GM04504 (cell line): ENCODE measurements at regions not wholly inside any gene's neighbourhood (a gene's known extent, or its start where the extent isn't known, plus 50 kb on each side); places are given as distances from the start of the nearest gene placed in this dataset.

Experiments
- DNase-seq: peaks from one replicate; pipeline ENCODE4 v3.0.0-alpha.2; 2012; ENCODE audit warnings: low read depth

DNA sequence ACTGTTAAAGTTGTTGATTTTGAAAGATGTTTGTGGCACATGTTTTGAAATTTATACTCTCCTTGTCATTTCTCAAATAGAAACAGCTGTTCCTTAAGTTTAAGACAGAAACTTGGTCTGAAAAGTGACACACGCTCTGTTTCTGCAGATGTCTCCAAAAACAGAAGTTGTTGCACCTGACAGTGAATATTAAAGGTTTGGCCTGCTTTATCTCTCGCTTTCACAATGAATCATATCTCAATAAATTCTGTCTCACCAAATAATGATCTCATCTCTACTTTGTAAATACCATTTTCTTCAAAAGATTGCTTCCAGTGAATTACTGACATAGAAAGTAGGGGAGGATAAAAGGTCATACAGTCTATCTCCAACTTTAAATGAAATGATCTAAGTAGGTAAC, 294.9 kb upstream of the SYT4 start:
- no peak for DNase-seq

DNA sequence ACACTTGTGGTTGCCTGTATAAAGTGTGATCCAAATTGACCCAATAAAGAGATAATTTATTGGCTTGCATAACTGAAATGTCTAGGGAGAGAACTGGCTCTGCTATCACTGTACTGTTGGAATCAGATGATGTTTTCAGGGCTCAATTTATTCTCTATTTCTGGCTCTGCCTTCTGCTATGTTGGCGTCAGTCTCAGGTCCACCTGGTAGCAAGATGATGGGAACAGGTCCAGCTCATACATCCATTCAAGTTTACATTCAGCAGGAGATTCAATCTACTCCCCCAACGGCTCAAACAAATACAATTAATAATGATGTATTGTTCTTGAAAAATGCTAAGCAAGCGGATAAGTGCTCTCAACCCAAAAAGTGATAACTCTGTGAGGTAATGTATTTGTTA, 297.7 kb upstream of the SYT4 start:
- no peak for DNase-seq

DNA sequence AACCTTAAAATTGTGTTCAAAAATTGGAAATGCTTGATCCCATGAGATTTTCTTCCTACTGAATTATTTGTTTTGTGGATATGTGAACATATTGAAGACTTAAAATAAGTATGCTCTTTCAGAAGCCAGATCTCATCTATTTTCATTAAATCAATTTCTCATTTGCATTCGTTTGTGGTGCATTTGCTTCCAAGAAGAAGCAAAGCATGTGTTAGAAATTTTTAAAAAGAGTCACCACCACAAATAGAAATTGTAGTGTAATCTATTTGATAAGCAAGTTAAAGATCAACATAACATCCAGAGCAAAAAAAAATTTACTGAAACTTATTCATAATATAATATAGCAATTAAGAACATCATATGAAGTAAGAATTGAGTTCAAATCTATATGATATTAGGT, 300.9 kb upstream of the SYT4 start:
- DNase-seq: no peak

DNA sequence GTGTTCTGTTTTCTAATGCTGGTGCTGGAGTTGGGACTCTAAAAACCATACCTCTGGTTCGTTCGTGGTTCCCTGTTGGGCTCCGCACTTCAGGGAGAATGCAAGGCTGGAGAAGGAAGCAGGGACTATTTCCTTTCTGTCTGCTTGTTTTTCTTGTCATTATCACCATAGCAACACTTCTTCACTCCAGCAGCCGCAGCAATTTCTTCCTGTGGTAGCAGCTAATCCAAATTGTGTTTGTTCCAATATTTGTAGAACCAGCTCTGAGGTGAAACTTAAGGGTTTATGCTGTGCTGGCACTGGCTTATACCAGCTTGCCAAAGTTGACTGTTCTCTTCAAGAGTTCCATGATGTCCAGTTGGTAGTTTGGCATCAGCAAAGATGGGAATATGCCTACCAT, 301.4 kb upstream of the SYT4 start:
- no peak for DNase-seq

DNA sequence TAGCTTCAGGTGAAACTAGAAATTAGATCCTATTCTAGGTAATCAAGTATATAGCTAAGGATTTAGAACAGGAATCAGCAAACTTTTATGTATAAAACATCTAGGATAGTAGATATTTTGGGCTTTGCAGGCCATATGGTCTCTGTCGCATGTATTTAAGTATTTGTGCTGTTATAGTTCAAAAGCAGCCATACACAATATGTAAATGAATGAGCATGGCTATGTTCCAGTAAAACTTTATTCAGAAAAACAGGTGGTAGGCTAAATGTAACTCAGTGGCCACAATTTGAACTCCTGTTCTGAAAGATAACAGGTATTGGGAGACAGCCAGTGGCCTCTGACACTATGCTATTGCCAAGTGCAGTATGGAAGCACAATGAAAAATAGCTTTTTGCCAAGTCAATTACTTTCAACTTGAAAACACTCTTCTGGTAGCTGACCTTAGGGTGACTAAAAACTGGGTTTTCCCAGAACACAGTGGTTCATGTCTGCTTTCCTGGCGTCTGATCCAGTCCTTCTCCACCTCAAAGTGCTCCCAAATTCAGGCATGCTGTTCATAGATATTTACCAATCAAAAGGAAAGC, 304.7 kb upstream of the SYT4 start:
- DNase-seq: no peak

DNA sequence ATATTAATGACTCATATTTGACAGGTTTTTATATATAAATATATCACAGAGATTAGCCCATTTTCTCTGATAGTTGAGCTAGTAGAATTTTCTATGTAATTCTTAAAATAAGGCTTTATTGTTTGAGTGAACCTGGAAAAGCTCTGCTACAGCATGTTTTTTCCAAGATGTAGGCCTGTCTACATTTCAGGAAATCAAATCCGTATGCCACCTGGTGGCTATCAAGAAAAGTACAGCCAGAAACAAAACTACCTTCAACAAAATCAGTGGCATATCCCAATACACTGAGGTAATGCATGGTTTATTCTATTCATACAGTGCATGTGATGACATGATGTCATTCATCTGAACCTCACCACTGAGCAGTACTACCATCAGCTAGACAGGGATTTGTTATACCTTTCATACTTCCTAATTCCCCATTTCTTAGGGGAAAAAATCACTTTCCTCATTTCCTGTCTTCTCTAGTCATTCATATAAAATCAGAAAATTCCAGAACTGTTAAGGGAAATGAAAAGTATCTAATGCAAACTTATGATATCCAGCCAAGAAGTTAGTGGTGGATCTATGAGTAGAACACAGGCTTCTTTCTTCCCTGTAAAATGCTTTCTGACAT, 310.4 kb upstream of the SYT4 start:
- no peak for DNase-seq

DNA sequence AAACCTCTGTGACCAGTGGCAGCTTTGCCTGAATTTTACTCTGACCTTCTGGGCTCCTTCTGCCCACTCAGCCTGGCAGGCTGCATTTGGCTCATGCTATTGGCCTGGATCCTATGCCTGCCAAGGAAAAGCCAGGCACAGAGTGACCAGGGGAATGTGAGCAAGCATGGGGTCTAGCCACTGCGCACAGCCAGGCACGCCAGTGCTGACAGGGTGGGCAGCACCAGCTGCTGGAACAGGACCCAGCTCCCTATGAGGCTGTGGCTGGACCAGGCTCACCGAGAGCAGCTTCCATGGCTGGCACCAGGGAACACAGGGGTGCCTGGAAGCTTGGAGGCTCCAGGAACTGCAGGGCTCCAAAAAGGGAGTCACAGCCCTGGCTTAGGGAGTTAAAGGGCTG, 311.5 kb upstream of the SYT4 start:
- no peak for DNase-seq

DNA sequence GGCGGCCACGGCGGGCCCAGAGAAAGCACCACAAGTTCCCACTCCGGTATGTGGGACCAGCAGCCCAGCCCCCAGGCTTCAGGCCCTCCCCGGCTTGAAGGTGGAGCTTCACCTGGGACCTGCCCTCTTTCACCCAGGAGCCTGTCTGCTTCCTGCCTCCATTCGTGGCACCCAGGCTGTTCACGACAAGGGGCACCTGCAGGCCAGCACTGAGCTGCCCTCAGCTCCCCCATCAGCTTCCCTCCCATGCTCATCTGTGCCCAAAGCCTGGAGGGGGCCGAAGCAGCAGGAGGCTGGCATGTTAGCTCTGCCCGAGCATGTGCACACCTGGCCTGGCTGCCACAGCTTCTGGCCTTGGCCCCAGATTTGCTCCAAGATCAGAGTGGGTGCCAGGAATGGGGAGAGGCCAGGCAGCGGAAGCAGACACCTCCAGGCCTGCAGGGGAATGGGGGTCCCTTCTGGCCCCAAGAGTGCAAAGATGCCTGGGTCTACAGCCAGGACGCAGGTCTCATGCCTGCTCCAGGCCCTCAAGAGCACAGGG, 312.4 kb upstream of the SYT4 start:
- no peak for DNase-seq

DNA sequence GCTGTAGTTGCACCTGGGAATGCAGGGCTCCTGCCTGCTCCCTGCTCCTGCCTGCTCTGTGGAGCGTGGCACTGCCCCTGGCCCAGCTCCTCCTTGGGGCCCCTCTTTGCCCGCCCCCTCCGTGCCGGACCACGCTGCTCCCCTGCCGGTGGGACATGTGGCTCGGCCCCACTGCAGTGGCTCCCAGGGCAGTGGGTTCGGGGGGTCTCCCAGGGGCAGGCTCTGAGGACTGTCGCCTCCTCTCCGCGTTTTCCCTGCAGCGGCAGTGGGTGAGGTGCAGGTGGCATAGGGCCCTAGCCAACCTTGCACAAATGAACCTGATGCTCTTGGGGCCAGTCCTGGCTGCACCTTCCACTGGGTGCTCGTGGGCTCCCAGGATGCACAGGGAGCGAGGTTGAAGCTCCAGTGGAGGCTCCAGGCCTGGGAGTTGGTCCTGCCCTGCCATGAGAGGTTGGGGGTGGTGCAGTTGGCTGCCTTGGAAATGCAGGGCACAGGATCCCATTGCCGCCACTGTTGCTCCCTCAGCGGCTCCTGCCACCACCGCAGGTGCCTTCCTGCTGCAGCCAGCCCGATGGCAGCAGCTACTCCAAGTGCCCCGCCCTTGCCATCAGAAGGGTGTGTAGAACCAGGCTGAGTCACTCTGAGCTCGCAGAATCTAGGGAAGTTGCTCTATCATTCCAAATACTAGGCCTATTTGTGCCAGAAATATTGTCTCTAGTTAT, 313.1 kb upstream of the SYT4 start:
- DNase-seq: no peak

DNA sequence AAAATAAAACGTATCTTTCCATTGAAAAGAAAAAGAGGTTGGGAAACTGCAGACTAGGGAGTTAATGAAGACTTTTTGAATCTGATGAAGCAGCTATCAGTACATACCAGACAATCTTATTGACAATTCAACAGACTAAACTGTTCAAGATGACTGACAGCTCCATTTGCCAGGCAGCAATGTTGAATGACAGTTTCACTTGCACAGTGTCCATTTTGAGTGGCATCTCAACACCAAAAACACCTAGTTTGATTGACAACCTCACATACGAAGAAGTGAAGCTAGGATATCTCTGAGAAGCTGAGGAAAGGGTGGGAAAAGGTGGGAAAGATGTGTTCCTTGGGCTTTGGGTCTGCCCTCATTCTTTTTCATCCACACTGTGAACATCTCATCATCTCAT, 315.0 kb upstream of the SYT4 start:
- DNase-seq: no peak

DNA sequence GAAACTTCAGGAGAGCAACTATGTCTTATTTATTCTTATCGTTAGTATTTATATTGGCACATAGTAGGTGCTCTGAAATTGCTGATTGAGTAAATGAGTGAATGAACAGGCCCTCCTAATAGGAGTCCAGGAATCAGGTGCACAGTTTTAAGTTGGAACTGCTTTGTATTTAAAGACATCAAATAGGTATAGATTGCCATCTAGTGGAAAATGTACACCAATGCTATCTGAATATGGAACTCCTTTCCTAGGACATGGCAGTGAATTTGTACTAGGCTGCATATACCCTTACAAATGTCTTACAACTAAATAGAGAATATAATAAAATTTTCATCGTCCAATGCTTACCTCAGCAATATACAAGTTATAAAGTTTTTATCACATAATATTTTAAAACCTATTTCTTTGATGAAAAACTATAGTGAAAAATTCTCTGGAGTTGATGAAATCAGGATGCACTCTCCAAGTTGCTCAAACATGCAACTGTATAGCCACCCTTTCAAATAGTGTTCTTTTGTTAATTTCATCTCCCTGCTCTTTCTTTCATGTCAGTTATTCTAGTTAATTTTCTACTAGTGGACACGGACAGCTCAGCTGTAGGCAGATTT, 318.9 kb upstream of the SYT4 start:
- peak; percentile 3 for DNase-seq

DNA sequence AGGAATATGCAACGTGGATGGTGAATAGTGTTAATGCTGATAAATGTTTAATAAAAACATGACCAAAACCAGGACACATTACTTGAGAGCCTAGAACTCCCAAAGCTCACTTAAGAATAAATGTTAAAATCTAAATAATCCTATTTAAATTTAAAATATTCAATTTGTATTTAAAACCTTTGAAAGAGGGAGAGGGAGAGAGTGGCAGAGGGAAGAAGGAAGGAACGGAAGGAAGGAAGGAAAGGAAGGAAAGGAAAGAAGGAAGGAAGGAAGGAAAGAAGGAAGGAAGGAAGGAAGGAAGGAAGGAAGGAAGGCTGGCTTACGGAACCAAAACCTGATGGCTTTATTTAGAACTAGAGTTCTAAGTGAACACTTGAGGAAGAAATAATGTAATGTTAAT, 324.1 kb upstream of the SYT4 start:
- no peak for DNase-seq

DNA sequence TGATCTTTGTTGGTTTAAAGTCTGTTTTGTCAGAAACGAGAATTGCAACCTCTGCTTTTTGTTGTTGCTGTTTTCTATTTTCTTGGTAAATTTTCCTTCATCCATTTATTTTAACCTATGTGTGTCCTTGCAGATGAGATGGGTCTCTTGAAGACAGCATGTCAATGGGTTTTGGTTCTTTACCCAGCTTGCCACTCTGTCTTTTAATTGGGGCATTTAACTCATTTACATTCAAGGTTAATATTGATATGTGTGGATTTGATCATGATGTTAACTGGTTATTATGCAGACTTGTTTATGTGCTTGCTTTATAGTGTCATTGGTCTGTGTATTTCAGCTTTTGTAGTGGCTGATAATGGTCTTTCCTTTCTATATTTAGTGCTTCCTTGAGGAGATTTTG, 327.9 kb upstream of the SYT4 start:
- DNase-seq: no peak

DNA sequence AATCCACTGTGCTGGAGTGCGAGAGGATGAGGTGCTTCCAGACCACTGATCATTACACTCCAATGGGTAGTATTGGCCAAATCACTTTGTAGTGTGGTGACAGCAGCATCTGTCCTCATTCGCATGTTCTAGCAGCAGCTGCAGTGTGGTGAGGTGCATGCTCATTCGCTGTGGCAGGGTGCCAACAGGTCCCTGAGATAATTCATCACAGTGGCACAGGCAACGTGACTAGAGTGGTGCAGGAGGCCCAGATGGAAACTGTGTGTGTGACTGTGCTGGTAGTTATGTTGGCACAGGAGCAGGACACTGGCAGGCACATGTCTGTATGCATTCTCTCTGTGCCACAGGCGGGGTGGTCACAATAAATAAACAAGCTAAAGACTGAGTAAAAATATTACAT, 329.5 kb upstream of the SYT4 start:
- DNase-seq: no peak

DNA sequence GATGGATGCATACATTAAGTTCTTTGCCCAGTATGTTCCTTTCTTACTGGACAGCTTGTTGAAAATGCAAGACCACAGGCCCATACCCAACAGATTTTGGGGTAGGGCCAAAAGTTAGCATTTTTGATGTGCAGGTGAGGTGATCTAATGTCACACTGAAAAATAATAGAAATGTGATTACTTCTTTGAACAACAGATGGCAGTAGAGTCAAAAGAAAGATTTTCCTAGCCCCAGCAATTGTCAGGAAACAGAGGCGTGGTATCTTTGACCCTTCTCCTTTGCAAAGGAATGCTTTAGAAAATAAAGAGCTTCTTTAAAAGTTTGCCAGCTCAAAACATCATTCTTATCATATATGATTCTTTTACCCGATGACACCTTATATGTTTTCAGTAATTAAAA, 343.6 kb upstream of the SYT4 start:
- DNase-seq: peak; percentile 4

DNA sequence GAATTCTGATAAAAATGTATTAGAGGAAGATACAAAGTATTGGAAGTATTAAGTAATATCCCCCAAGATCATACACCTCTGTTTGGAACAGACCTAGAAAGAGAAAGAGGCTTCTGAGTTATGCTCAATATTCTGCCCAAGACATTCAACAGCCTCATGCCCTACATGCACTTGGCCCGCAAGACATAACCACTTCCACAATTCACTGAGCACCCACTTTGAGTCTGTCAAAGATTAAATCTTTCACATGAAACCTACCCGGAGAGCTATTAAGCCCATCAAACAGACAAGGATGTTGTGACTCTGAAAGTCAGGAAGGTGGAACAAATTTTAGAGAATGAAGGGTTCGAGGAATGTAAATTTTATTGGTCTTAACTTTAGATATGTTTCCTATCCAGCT, 344.7 kb upstream of the SYT4 start:
- no peak for DNase-seq

DNA sequence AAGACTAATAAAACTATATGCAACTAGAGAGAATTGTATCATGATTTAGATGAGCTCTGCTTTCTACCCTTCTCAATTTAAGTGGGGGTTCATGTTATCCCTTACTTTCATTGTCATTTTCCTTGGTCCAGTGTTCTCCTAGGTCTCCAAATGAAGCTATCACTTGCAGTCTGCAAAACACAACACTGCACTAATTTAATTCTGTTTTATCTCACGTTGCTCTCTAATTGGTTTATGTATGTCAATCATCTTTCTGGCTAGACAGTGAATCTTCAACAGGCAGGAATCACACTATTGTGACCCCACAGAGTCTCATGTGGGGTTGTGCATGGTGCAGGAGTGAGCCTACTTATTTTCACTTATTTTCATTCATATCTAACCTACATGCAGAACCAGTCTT, 348.3 kb upstream of the SYT4 start:
- DNase-seq: no peak

DNA sequence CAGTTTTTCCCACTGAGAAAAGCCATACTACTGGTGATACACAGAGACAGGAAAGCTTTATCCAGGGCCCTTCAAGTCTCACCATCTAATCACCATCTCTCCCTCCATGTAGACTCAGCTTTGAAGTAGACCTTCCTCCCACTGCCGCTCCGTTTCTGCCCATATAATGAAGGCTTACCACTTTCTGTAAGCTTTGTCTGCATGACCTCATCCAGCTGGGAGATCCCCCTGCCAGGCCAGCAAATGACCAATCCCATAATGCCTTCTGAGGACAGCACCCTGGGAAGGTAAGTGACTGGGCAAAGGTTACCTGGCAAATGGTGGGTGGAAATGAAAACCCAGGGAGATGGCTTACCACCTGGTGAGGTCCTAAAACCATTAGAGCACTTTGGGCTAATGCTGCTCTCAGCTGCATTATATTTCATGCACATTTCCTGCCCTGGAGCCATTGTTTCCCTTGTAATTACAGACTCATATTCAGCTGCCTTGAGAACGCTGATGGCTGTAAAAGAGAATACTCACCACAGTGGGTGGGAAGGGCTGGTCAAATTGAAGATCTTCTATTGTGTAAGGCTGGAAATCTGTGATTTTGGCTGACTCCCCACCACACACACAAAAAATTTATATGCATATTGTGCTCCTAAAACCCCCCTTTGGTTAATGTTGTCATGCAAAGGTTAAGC, 350.7 kb upstream of the SYT4 start:
- no peak for DNase-seq

DNA sequence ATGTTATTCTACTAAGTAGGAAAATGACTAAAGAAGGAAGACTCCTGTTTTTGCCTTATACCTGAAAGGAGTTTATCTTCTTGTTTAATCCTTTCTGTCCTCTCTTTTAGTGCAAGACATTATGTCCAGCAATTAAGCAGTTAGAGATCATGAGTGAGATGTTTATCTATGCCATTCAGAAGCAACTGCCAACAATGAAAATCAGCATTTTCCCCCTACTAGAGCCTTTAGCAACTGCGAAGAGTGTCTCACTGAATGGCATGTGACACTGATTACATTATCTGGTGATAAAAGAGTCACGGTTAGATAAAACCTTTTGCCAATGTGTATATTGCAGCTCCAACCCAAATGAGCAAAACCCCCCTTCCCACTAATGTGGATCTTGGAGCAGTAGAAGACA, 357.7 kb upstream of the SYT4 start:
- no peak for DNase-seq

DNA sequence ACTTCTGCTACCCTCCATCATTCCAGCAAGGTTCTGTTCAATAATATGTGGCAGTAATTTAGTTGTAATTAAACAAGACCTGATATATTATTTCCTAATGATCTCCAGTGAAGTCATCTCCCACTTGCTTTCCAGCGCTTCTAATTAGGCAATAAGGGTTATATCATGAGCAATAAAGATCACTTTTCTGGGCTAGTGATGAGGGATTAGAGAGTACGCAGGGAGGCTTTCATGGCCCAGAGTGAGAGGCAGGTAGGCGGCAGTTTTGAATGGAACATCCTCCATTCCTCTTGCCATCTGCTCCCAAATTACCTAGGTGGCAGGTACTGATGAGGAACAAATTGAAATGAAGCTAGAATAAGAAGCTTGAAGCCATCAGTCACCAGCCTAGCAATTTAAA, 358.1 kb upstream of the SYT4 start:
- no peak for DNase-seq

DNA sequence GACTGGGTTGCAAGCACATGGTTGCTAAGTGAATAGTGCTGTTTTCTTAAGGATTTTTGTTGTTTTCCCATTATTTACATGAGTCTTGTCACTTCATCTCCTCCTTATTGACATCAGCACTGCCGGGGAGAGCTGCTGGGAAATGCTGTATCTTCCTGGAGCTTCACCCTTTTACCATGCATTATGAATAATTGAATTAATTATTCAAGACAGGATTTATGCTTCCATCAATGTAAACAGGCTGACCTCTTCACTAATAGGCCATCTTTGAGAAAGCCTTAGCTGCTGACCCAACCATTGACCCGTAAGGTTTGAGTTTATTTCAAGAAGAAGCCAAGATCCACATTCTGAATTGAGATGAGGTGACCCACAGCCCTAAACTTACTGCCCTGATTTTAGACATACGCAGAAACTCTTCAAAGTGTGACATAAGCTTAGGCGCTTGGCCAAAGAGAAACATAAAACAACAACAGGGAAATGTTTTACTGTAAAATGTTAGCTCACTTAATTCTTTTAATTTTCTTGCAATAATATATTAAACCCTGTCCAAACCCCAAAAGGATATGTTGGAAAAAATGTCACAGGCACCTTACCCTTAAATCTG, 365.5 kb upstream of the SYT4 start:
- no peak for DNase-seq

DNA sequence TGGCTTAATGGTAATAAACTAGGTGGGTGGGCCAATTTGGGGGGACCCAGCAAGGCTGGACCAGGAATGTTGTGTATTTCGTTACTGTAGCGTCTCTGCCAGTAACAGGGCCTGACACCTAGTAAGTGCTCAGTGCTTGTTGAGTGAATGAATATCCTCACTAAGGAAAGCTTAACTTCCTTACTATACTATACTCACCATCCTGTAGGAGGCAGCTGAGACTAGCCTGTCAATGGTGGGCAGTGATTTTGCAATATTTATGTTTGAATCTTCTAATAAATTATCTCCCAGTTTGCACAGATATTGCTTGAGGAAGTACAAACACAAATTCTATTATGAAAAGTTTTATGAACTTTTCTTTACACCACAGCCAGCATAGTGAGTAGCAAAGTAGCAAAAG, 370.7 kb upstream of the SYT4 start:
- no peak for DNase-seq
